Brain microvascular endothelial cell (primary cell): ENCODE measurements at regions not wholly inside any gene's neighbourhood (a gene's known extent, or its start where the extent isn't known, plus 50 kb on each side); places are given as distances from the start of the nearest gene placed in this dataset.

Experiments
- DNase-seq: peaks from one replicate; pipeline ENCODE4 v3.0.0-alpha.2; 2020
- H3K27ac ChIP-seq: fragments of 250-450 bp; sonication (Bioruptor Pico); 2 replicates; pipeline ENCODE4 v1.5.1; 2020; ENCODE audit warnings: mild to moderate bottlenecking, moderate library complexity
- H3K27me3 ChIP-seq: fragments of 250-450 bp; sonication (Bioruptor Pico); replicated peaks from 2 replicates; pipeline ENCODE4 v1.5.1; 2020; ENCODE audit warnings: mild to moderate bottlenecking
- H3K36me3 ChIP-seq: fragments of 250-450 bp; sonication (Bioruptor Pico); replicated peaks from 2 replicates; pipeline ENCODE4 v1.5.1; 2020; ENCODE audit warnings: mild to moderate bottlenecking
- H3K4me3 ChIP-seq: 2 replicates; pipeline ENCODE4 v1.5.1; 2011; ENCODE audit warnings: low read depth, mild to moderate bottlenecking, control low read depth, low read length, moderate library complexity
- in situ Hi-C: cut with HindIII; loops from 2 replicates; pipeline ENCODE4 v1.10.0; 2017; ENCODE audit warnings: low sequenced_read_pairs, low pct_ligation_motif_present
- TF ChIP-seq, protein P1 (sequence below): IDR thresholded peaks from 2 replicates; pipeline ENCODE4 v1.5.1; 2011; ENCODE audit warnings: low read depth, mild to moderate bottlenecking, moderate library complexity, low read length, control low read depth, inconsistent platforms; ENCODE audit errors: missing control alignments

DNA sequence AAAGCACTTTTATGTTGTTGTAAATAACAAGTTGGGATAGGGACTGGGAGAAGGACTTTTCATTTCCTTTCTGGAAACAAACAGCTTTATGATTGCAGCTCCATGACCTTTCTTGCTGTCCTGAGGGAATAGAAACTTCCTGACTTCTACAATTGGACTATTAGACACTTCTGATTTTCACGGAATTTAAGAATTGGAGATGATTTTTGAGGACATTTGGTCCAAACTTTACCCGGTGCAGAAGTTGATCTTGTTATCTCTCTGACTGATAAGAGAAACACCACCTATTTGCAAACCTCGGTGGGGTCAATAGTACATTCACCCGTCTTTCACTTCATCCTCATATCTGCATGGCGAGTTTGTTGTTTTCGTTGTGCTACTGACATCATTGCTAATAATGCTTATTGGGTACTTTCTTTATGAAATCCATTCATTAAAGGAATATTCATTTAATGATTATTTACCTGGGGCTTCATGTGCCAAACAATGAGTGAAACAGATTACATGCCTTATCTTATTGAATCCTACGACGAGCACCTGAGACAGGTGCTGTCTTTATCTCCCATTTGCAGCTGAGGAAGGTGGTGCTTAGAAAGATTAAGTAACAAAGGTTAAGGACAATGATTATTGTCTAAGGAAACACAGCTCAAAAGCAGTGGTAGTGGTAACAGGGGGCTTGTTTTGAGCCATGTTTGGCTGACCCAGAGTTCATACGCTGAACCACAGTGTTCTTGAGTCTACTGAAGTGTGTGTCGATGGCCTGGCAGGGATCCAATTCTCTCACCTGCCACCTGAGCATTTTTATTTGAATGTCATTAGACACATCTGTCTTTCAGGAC lies 176.9 kb upstream of the FAM20A start:
- in situ Hi-C loops, result loop anchor here (25.0 kb wide), 1 partner anchor 459 kb away; the partner anchor contains the start of gene ABCA10
- Histone ChIP-seq H3K4me3 (no peak overlapping the region), H3K27ac (no peak overlapping the region), H3K27me3 (no peaks in the 10 kb centered on the region), H3K36me3 (no peaks in the 10 kb centered on the region)
- DNase-seq, result no peak
- TF ChIP-seq, protein P1, sequence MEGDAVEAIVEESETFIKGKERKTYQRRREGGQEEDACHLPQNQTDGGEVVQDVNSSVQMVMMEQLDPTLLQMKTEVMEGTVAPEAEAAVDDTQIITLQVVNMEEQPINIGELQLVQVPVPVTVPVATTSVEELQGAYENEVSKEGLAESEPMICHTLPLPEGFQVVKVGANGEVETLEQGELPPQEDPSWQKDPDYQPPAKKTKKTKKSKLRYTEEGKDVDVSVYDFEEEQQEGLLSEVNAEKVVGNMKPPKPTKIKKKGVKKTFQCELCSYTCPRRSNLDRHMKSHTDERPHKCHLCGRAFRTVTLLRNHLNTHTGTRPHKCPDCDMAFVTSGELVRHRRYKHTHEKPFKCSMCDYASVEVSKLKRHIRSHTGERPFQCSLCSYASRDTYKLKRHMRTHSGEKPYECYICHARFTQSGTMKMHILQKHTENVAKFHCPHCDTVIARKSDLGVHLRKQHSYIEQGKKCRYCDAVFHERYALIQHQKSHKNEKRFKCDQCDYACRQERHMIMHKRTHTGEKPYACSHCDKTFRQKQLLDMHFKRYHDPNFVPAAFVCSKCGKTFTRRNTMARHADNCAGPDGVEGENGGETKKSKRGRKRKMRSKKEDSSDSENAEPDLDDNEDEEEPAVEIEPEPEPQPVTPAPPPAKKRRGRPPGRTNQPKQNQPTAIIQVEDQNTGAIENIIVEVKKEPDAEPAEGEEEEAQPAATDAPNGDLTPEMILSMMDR, result no peak

DNA sequence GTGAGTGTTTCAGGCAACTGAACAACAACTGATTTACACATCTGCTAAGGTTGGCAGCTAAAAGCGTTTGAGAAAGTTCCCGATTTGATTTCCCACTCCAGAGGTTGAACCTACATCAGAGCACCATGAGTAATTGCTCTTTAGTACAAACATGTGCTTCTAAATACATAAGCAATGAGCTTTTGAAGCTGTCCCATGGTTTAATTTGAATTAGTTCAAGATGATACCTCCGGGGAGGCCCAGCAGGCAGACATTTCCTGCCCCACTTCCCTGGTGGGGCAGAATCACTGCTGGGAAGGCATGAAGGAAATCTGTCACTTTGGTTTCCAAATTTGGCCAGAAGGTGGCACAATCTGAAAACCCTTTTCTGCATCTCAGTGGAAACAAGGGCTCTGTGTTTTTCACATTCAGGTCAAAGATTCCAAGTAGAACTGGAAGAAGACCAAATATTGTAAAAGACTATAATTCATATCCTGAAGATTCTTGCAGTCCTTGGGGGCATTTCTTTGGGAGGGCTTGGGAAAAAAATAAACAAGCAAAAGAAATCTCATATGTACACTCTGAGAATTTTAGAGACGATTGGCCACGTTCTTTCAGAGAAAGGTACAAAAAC lies 176.2 kb upstream of the FAM20A start:
- TF ChIP-seq, protein P1, result peak; percentile 77
- no peaks in the 10 kb centered on the region for H3K36me3 ChIP-seq
- no peak overlapping the region for H3K4me3 ChIP-seq
- no peak overlapping the region for H3K27ac ChIP-seq
- in situ Hi-C loops, result loop anchor here (25.0 kb wide), 1 partner anchor 460 kb away; the partner anchor contains the start of gene ABCA10
- DNase-seq, result peak; percentile 71
- H3K27me3 ChIP-seq, result no peaks in the 10 kb centered on the region

DNA sequence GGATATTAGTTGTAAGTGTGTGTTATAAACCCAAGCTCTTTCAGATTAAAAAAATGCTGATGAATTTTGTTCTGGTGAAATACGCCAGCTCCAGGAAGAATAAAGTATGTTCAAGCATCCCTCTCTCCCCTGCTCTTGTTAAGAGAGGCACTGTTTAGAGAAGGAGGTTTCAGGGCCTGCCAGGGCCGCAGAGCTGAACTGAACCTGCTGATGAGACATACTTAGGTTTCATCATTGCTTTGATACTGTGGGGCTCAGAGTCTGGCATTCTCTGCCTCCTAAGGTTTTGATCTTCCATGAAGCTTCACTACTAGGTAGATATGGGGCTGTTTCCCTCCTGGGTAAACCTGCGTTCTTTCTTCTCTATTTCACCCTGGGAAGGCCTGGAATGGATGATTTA lies 175.3 kb upstream of the FAM20A start:
- Histone ChIP-seq H3K36me3 (no peaks in the 10 kb centered on the region), H3K27ac (no peak overlapping the region), H3K4me3 (no peak overlapping the region), H3K27me3 (no peaks in the 10 kb centered on the region)
- TF ChIP-seq, protein P1, result no peak
- DNase-seq, result no peak
- in situ Hi-C loops, result loop anchor here (25.0 kb wide), 1 partner anchor 461 kb away; the partner anchor contains the start of gene ABCA10

DNA sequence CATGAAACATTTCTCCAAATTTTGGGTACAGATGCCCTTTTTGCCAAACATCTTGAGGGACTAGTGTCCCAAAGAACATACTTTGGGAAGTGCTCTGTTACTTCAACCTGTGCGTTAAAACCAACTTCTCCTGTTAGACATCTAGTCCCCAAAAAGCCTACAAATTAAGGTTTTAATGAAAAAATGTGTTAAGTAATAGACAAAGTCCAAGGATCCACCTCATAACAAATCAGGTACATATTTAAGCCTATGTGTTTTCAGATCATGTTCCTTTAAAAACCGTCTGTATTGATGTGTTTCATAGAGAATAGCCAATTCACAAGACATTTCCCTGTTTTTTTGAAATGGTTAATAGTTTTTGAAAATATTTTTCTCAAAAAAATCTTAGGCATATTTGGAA lies 174.8 kb upstream of the FAM20A start:
- H3K36me3 ChIP-seq, result no peaks in the 10 kb centered on the region
- in situ Hi-C loops, result loop anchor here (25.0 kb wide), 1 partner anchor 461 kb away; the partner anchor contains the start of gene ABCA10
- H3K27me3 ChIP-seq, result no peaks in the 10 kb centered on the region
- H3K4me3 ChIP-seq, result no peak overlapping the region
- H3K27ac ChIP-seq, result no peak overlapping the region
- no peak for DNase-seq
- TF ChIP-seq, protein P1, result no peak

DNA sequence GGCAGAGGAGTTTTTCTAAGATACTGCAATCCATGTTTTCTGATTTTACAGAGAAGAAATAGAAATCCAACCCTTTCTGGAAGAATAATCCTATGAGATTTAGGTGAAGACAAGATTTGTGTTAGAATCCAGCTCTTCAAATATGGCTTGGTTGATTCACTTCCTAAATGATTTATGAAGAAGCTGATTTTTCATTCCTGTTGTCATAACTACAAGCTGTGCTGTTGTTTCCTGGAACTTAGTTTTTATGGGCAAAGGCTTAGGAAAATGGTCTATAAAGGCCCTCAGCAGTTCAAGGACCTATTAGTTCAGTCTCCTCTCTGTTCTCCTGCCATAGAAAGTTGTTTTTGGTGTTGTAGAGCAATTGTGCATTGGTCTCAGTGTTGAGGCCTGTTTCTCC lies 174.2 kb upstream of the FAM20A start:
- H3K27me3 ChIP-seq, result no peaks in the 10 kb centered on the region
- in situ Hi-C loops, result loop anchor here (25.0 kb wide), 1 partner anchor 462 kb away; the partner anchor contains the start of gene ABCA10
- TF ChIP-seq, protein P1, result no peak
- H3K4me3 ChIP-seq, result no peak overlapping the region
- H3K36me3 ChIP-seq, result no peaks in the 10 kb centered on the region
- no peak overlapping the region for H3K27ac ChIP-seq
- DNase-seq, result no peak
